ENCODE measurements at regions not wholly inside any gene's neighbourhood (a gene's known extent, or its start where the extent isn't known, plus 50 kb on each side); places are given as distances from the start of the nearest gene placed in this dataset.

GRCh38 chr2:14136030-14136429, 496.5 kb upstream of the LRATD1 start:
- TF ChIP-seq POLR2A (IDR thresholded peaks at IDR 0.05; ENCODE audit: low read depth) (no peak), CTCF (IDR thresholded peaks at IDR 0.05) (no peak), POLR2AphosphoS5 (IDR thresholded peaks at IDR 0.05) (no peak)
